Gastrocnemius medialis (tissue), 4 donors: ENCODE measurements at regions not wholly inside any gene's neighbourhood (a gene's known extent, or its start where the extent isn't known, plus 50 kb on each side); places are given as distances from the start of the nearest gene placed in this dataset.

Source experiments
- POLR2A ChIP-seq, 2 donors: fragments of 450-650 bp; IDR thresholded peaks; one replicate each; pipeline ENCODE4 v1.6.1; 2017; ENCODE audit warnings: antibody characterized with exemption in 2 of 2, mild to moderate bottlenecking in 2 of 2, moderate library complexity in 2 of 2
- TF ChIP-seq, protein P1 (sequence below), 5 experiments: fragments of 450-650 bp in 3 of 5; fragments of 200-600 bp in 2 of 5; sonication (generic) in 2 of 5; IDR thresholded peaks in 4 of 5; conservative IDR thresholded peaks in 1 of 5; 1 replicate in 4 of 5; 2 replicates in 1 of 5; pipeline ENCODE4 v1.5.1; 2016 to 2019; ENCODE audit warnings: antibody characterized with exemption in 5 of 5, mild to moderate bottlenecking in 3 of 5, moderate library complexity in 3 of 5

DNA sequence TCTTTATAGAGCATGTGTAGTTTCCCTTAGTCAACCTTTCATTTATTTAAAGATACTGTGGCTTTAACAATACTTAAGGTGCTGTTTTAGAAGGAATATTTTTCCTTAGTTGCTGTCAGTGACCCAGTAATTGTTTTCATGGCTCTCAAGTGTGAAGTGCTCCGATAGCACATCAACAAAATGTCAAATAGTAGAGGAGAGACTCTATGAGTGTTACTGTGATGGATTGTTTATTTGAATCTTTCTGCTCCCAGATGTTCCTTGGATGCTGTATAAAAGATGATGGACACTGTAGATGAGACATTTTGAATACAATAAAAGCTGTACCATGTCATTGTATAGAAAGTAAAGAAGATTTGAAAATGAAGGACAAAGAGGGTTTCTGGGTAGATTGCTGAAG, 1185.7 kb upstream of the C9orf72 start:
- no peak for TF ChIP-seq POLR2A (IDR thresholded peaks at IDR 0.05)
- TF ChIP-seq, protein P1, sequence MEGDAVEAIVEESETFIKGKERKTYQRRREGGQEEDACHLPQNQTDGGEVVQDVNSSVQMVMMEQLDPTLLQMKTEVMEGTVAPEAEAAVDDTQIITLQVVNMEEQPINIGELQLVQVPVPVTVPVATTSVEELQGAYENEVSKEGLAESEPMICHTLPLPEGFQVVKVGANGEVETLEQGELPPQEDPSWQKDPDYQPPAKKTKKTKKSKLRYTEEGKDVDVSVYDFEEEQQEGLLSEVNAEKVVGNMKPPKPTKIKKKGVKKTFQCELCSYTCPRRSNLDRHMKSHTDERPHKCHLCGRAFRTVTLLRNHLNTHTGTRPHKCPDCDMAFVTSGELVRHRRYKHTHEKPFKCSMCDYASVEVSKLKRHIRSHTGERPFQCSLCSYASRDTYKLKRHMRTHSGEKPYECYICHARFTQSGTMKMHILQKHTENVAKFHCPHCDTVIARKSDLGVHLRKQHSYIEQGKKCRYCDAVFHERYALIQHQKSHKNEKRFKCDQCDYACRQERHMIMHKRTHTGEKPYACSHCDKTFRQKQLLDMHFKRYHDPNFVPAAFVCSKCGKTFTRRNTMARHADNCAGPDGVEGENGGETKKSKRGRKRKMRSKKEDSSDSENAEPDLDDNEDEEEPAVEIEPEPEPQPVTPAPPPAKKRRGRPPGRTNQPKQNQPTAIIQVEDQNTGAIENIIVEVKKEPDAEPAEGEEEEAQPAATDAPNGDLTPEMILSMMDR (IDR thresholded peaks at IDR 0.05 in 4 of 5, conservative IDR thresholded peaks at IDR 0.05 in 1 of 5) = no peak
